HCT116 (cell line): ENCODE measurements at regions not wholly inside any gene's neighbourhood (a gene's known extent, or its start where the extent isn't known, plus 50 kb on each side); places are given as distances from the start of the nearest gene placed in this dataset.

Source experiments
- ATAC-seq: fragments of 200-7000 bp; cut with Tn5 transposase; 2 replicates; pipeline ENCODE4 v1.9.1; 2020; ENCODE audit warnings: mild to moderate bottlenecking, moderate library complexity
- BruUV-seq: library from RNA; stranded (reverse); fragments of 400-500 nt; replicated peaks from 2 replicates; lab custom pipeline; 2021; lab: Mats Ljungman, UMichigan
- CTCF ChIA-PET: fragments of 300-600 bp; sonication (Branson Sonifier 250); formaldehyde crosslinking; loops from one replicate; lab custom pipeline; 2021; ENCODE audit warnings: antibody characterized with exemption; lab: Charles Lee
- POLR2A ChIA-PET: fragments of 300-600, 350-600 bp; sonication (Branson Sonifier 250); formaldehyde crosslinking; loops from one replicate; lab custom pipeline; 2021; ENCODE audit warnings: antibody characterized with exemption; lab: Charles Lee
- RAD21 ChIA-PET, 2 experiments: fragments of 300-600 bp; sonication (Branson Sonifier 250); formaldehyde crosslinking; loops; one replicate each; lab custom pipeline; 2023; ENCODE audit warnings: low total read pairs in 2 of 2; ENCODE audit not compliant: uncharacterized antibody in 2 of 2, unreplicated experiment in 2 of 2, low non-redundant PET in 1 of 2; lab: Charles Lee
- DNase-seq: peaks from one replicate; pipeline ENCODE4 v3.0.0-alpha.2; 2010; ENCODE audit warnings: low read depth, low spot score
- H2AFZ ChIP-seq: fragments of 200-600 bp; shearing (Covaris generic), sonication (generic); 2 replicates; pipeline ENCODE4 v1.6.1; 2017; ENCODE audit warnings: low read depth, mixed run types, mixed read lengths, antibody characterized with exemption, low read length; ENCODE audit not compliant: poor library complexity, severe bottlenecking
- H3K27ac ChIP-seq: 2 replicates; pipeline ENCODE4 v1.5.1; 2012; ENCODE audit warnings: low read depth, low read length
- H3K27me3 ChIP-seq: fragments of 200-600 bp; sonication (generic); 2 replicates; pipeline ENCODE4 v1.6.1; 2016; ENCODE audit warnings: mixed run types, low read length, mixed read lengths; ENCODE audit not compliant: insufficient read depth
- H3K36me3 ChIP-seq, 2 experiments: fragments of 200-500 bp in 1 of 2; fragments of 200-600 bp in 1 of 2; sonication (Bioruptor generic) in 1 of 2; sonication (generic) in 1 of 2; 2 replicates each; pipeline versions ENCODE4 v1.5.1 to v1.6.1; 2014 to 2016; ENCODE audit warnings: low read length in 2 of 2, inconsistent platforms in 1 of 2, mixed read lengths in 1 of 2, mixed run types in 1 of 2; ENCODE audit not compliant: insufficient read depth in 2 of 2, control insufficient read depth in 1 of 2
- H3K4me1 ChIP-seq, 2 experiments: fragments of 200-600 bp in 1 of 2; sonication (generic) in 1 of 2; 2 replicates each; pipeline versions ENCODE4 v1.5.1 to v1.6.1; 2012 to 2017; ENCODE audit warnings: low read length in 2 of 2, inconsistent platforms in 1 of 2, mild to moderate bottlenecking in 1 of 2, mixed read lengths in 1 of 2, mixed run types in 1 of 2, moderate library complexity in 1 of 2; ENCODE audit not compliant: insufficient read depth in 2 of 2, control insufficient read depth in 1 of 2
- H3K4me2 ChIP-seq: fragments of 200-600 bp; sonication (generic); 2 replicates; pipeline ENCODE4 v1.6.1; 2017; ENCODE audit warnings: mixed run types, low read length, mixed read lengths
- H3K4me3 ChIP-seq, 2 experiments: fragments of 200-600 bp in 1 of 2; sonication (generic) in 1 of 2; replicated peaks in 1 of 2; 2 replicates each; pipeline ENCODE4 v1.5.1; 2011 to 2016; ENCODE audit warnings: low read length in 2 of 2, control low read depth in 1 of 2, low read depth in 1 of 2, mild to moderate bottlenecking in 1 of 2, mixed read lengths in 1 of 2, mixed run types in 1 of 2
- H3K79me2 ChIP-seq: fragments of 200-600 bp; sonication (generic); 2 replicates; pipeline ENCODE4 v1.6.1; 2017; ENCODE audit warnings: mild to moderate bottlenecking, mixed run types, low read length, moderate library complexity, mixed read lengths; ENCODE audit not compliant: insufficient read depth
- H3K9ac ChIP-seq: fragments of 200-600 bp; sonication (generic); 2 replicates; pipeline ENCODE4 v1.6.1; 2016; ENCODE audit warnings: low read length, mixed read lengths
- H3K9me2 ChIP-seq: fragments of 200-600 bp; sonication (generic), shearing (Covaris generic); 2 replicates; pipeline ENCODE4 v1.6.1; 2017; ENCODE audit warnings: mixed run types, mild to moderate bottlenecking, moderate library complexity; ENCODE audit not compliant: insufficient read depth
- H3K9me3 ChIP-seq, 2 experiments: fragments of 200-500 bp in 1 of 2; fragments of 200-600 bp in 1 of 2; sonication (Bioruptor generic) in 1 of 2; sonication (generic) in 1 of 2; 2 replicates each; pipeline ENCODE4 v1.6.1; 2014 to 2017; ENCODE audit warnings: low read length in 2 of 2, mixed read lengths in 2 of 2, inconsistent platforms in 1 of 2, low read depth in 1 of 2, mild to moderate bottlenecking in 1 of 2, mixed run types in 1 of 2, moderate library complexity in 1 of 2; ENCODE audit not compliant: control insufficient read depth in 1 of 2, insufficient read depth in 1 of 2
- H4K20me1 ChIP-seq: fragments of 200-600 bp; sonication (generic), shearing (Covaris generic); 2 replicates; pipeline ENCODE4 v1.6.1; 2017; ENCODE audit warnings: mixed run types, mild to moderate bottlenecking, moderate library complexity; ENCODE audit not compliant: insufficient read depth
- EGR1 ChIP-seq: IDR thresholded peaks from 2 replicates; pipeline ENCODE4 v1.6.1; 2012; ENCODE audit warnings: low read depth
- ELF1 ChIP-seq: IDR thresholded peaks from 2 replicates; pipeline ENCODE4 v1.6.1; 2012; ENCODE audit warnings: low read depth, borderline replicate concordance
- EZH2 ChIP-seq: fragments of 200-600 bp; sonication (generic); IDR thresholded peaks from 2 replicates; pipeline ENCODE4 v1.6.1; 2017; ENCODE audit warnings: antibody characterized with exemption, mixed run types
- EZH2phosphoT487 ChIP-seq: fragments of 200-600 bp; IDR thresholded peaks from 2 replicates; pipeline ENCODE4 v1.6.1; 2018; ENCODE audit warnings: antibody characterized with exemption, borderline replicate concordance
- FOSL1 ChIP-seq: IDR thresholded peaks from 2 replicates; pipeline ENCODE4 v1.6.1; 2012; ENCODE audit warnings: low read depth
- POLR2AphosphoS5 ChIP-seq: IDR thresholded peaks from 2 replicates; pipeline ENCODE4 v1.6.1; 2011; ENCODE audit warnings: mild to moderate bottlenecking, low read depth, low read length, moderate library complexity
- SRF ChIP-seq: IDR thresholded peaks from 2 replicates; pipeline ENCODE4 v1.6.1; 2012; ENCODE audit warnings: low read depth
- TCF7L2 ChIP-seq: IDR thresholded peaks from 2 replicates; pipeline ENCODE4 v1.7.0; 2011; ENCODE audit warnings: borderline replicate concordance, inconsistent platforms; ENCODE audit not compliant: insufficient read depth, insufficient read length; ENCODE audit errors: extremely low read depth
- YY1 ChIP-seq: IDR thresholded peaks from 2 replicates; pipeline ENCODE4 v1.6.1; 2011; ENCODE audit warnings: low read length, low read depth, moderate library complexity, mild to moderate bottlenecking; ENCODE audit not compliant: insufficient replicate concordance; ENCODE audit errors: extremely low read depth
- ZFX ChIP-seq: fragments of 450-650 bp; IDR thresholded peaks from 2 replicates; pipeline ENCODE4 v1.6.1; 2017
- ZNF274 ChIP-seq: fragments of 200-500 bp; sonication (Bioruptor generic); IDR thresholded peaks from 2 replicates; pipeline ENCODE4 v1.6.1; 2014; ENCODE audit warnings: mild to moderate bottlenecking, low read depth, low read length, inconsistent platforms
- intact Hi-C: fragments of 100-400 bp; cut with micrococcal nuclease; formaldehyde crosslinking; loops from 2 replicates; pipeline ENCODE4 v1.10.0; 2022
- TF ChIP-seq, protein P1 (sequence below), 3 experiments: fragments of 200-600 bp in 1 of 3; sonication (generic) in 1 of 3; IDR thresholded peaks in 2 of 3; conservative IDR thresholded peaks in 1 of 3; 2 replicates each; pipeline ENCODE4 v1.5.1; 2012 to 2017; ENCODE audit warnings: low read depth in 2 of 3, low read length in 2 of 3, antibody characterized with exemption in 1 of 3, borderline replicate concordance in 1 of 3, control low read depth in 1 of 3, mild to moderate bottlenecking in 1 of 3, mixed read lengths in 1 of 3, mixed run types in 1 of 3, moderate library complexity in 1 of 3; ENCODE audit not compliant: insufficient read depth in 1 of 3
- TF ChIP-seq, protein P2 (sequence below): IDR thresholded peaks from 2 replicates; pipeline ENCODE4 v1.6.1; 2012
- TF ChIP-seq, protein P3 (sequence below): IDR thresholded peaks from 2 replicates; pipeline ENCODE4 v1.6.1; 2012

DNA sequence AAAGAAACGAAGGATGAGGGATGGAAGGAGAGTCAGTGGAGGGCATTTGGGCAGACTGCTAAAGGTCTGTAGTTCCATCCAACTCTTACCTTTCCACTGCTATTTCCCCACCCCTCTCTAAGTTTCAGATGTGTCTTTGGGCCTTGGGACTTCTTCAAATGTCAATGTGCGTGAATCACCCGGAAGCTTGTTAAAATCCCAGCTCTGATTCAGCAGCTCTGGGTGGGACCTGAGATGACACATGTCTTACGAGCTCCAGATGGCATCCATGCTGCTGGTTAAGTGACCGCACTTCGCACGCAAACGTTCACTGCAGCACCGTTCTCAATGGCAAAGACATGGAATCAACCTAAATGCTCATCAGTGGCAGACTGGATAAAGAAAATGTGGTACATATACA lies 309.9 kb downstream of the VRK1 start (continued):
- TF ChIP-seq, protein P1, sequence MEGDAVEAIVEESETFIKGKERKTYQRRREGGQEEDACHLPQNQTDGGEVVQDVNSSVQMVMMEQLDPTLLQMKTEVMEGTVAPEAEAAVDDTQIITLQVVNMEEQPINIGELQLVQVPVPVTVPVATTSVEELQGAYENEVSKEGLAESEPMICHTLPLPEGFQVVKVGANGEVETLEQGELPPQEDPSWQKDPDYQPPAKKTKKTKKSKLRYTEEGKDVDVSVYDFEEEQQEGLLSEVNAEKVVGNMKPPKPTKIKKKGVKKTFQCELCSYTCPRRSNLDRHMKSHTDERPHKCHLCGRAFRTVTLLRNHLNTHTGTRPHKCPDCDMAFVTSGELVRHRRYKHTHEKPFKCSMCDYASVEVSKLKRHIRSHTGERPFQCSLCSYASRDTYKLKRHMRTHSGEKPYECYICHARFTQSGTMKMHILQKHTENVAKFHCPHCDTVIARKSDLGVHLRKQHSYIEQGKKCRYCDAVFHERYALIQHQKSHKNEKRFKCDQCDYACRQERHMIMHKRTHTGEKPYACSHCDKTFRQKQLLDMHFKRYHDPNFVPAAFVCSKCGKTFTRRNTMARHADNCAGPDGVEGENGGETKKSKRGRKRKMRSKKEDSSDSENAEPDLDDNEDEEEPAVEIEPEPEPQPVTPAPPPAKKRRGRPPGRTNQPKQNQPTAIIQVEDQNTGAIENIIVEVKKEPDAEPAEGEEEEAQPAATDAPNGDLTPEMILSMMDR (IDR thresholded peaks at IDR 0.05 in 2 of 3, conservative IDR thresholded peaks at IDR 0.05 in 1 of 3; ENCODE audit: borderline replicate concordance in 1 of 3, insufficient read depth in 1 of 3, low read depth in 2 of 3, low read length in 2 of 3): no peak
- TF ChIP-seq POLR2AphosphoS5 (peak; percentile 71), YY1 (peak; percentile 55), ZFX (no peak), TCF7L2 (peak; percentile 76), ELF1 (no peak), ZNF274 (no peak), SRF (no peak), FOSL1 (no peak), EGR1 (no peak)
- TF ChIP-seq, protein P2, sequence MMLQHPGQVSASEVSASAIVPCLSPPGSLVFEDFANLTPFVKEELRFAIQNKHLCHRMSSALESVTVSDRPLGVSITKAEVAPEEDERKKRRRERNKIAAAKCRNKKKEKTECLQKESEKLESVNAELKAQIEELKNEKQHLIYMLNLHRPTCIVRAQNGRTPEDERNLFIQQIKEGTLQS: no peak
- TF ChIP-seq, protein P3, sequence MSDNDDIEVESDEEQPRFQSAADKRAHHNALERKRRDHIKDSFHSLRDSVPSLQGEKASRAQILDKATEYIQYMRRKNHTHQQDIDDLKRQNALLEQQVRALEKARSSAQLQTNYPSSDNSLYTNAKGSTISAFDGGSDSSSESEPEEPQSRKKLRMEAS: no peak

DNA sequence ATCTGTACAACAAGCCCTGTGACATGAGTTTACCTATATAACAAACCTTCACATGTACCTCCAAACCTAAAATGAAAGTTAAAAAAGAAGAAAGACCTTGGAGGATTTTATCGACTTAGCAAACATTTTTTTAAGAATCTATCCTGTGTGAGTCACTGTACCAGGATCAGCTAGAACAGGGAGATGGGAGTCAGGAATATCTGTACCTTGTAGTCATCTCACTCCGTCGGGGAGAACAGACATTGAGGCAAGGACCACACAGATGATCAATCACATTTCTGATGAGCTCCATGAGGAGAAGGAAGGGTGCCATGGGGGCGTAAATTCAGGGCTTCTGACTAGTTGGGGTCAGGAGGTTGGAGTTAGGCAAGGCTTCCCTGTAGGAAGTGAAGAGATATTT lies 310.6 kb downstream of the VRK1 start:
- H2AFZ ChIP-seq: no peak overlapping the region

More for the DNA sequence above, 310.6 kb downstream of the VRK1 start:
- ChIA-PET RAD21 (no interaction called here), POLR2A (interaction anchor here (1.0 to 1.7 kb wide), 3 partner anchors 10 to 67 kb away, joined by 3 to 5 read pairs (median 3); no protein-coding TSS in a partner anchor), CTCF (interaction anchor here (0.8 to 1.5 kb wide), 2 partner anchors 10 to 72 kb away, joined by 4 to 5 read pairs; no protein-coding TSS in a partner anchor)
- H4K20me1 ChIP-seq: no peaks in the 10 kb centered on the region
- DNase-seq: peak; percentile 79
- ATAC-seq: peak; percentile 71
- TF ChIP-seq TCF7L2 (peak; percentile 68), EZH2 (no peak), EZH2phosphoT487 (no peak), POLR2AphosphoS5 (peak; percentile 62)
- H3K36me3 ChIP-seq: peaks cover 0 to 5% of the 10 kb centered on the region in 2 experiments; a peak in 1 of 4 replicates
- peak overlapping the region in 1 of 2 experiments; percentile 44; a peak in 2 of 4 replicates for H3K4me3 ChIP-seq
- H3K9ac ChIP-seq: peak overlapping the region; percentile 77
- peak overlapping the region; percentile 82 for H3K4me2 ChIP-seq
- H3K9me3 ChIP-seq: peaks cover 0 to 15% of the 10 kb centered on the region in 2 experiments; a peak in 1 of 4 replicates
- TSS peak; percentile 95 for BruUV-seq
- H3K27me3 ChIP-seq: no peaks in the 10 kb centered on the region
- no peaks in the 10 kb centered on the region for H3K9me2 ChIP-seq
- H3K79me2 ChIP-seq: no peaks in the 10 kb centered on the region
- H3K27ac ChIP-seq: peak overlapping the region; percentile 85
- peaks cover 24 to 69% of the 10 kb centered on the region in 2 experiments for H3K4me1 ChIP-seq
- intact Hi-C loops: no loop called here
